ENCODE measurements at regions not wholly inside any gene's neighbourhood (a gene's known extent, or its start where the extent isn't known, plus 50 kb on each side); places are given as distances from the start of the nearest gene placed in this dataset.
"Not testable (repeated sequence)": the region's sequence is repeated elsewhere in the genome, so short reads cannot be mapped to it uniquely, and the experiment has no call there.

- no peaks in the 10 kb centered on the region for H3K9me3 ChIP-seq
- H3K4me1 ChIP-seq, result no peaks in the 10 kb centered on the region
- no peak for DNase-seq
- no peak overlapping the region for H3K4me3 ChIP-seq (ENCODE audit: low read depth, low read length)
- no peak for TF ChIP-seq CTCF (IDR thresholded peaks at IDR 0.05; ENCODE audit: low read depth, low read length)
- H3K36me3 ChIP-seq, result no peaks in the 10 kb centered on the region
- H3K27me3 ChIP-seq, result no peaks in the 10 kb centered on the region
Observed at GRCh38 chr20:53806683-53807401, 213.2 kb upstream of the ZNF217 start.

GRCh38 chr20:53805895-53806384 lies 212.3 kb upstream of the ZNF217 start:
- Histone ChIP-seq H3K27me3 (no peaks in the 10 kb centered on the region), H3K9me3 (no peaks in the 10 kb centered on the region), H3K4me3 (ENCODE audit: low read depth, low read length) (no peak overlapping the region), H3K36me3 (no peaks in the 10 kb centered on the region), H3K4me1 (no peaks in the 10 kb centered on the region)
- no peak for TF ChIP-seq CTCF (IDR thresholded peaks at IDR 0.05; ENCODE audit: low read depth, low read length)
- no peak for DNase-seq

- Histone ChIP-seq H3K9me3 (no peaks in the 10 kb centered on the region), H3K36me3 (no peaks in the 10 kb centered on the region), H3K4me1 (no peaks in the 10 kb centered on the region), H3K4me3 (ENCODE audit: low read depth, low read length) (no peak overlapping the region), H3K27me3 (no peaks in the 10 kb centered on the region)
- no peak for TF ChIP-seq CTCF (IDR thresholded peaks at IDR 0.05; ENCODE audit: low read depth, low read length)
- DNase-seq, result no peak
Observed at GRCh38 chr20:53804920-53805894, 211.6 kb upstream of the ZNF217 start.

GRCh38 chr20:53804308-53804707 lies 210.7 kb upstream of the ZNF217 start:
- not testable (repeated sequence) for H3K27me3 ChIP-seq; DNase-seq; H3K4me3 ChIP-seq (ENCODE audit: low read depth, low read length); H3K9me3 ChIP-seq; H3K36me3 ChIP-seq; H3K4me1 ChIP-seq

GRCh38 chr20:53803492-53804155 lies 210.0 kb upstream of the ZNF217 start:
- Histone ChIP-seq H3K36me3 (no peaks in the 10 kb centered on the region), H3K4me3 (ENCODE audit: low read depth, low read length) (no peak overlapping the region), H3K4me1 (no peaks in the 10 kb centered on the region), H3K9me3 (no peaks in the 10 kb centered on the region), H3K27me3 (no peaks in the 10 kb centered on the region)
- no peak for DNase-seq
- TF ChIP-seq CTCF (IDR thresholded peaks at IDR 0.05; ENCODE audit: low read depth, low read length), result no peak

- Histone ChIP-seq H3K36me3 (no peaks in the 10 kb centered on the region), H3K4me3 (ENCODE audit: low read depth, low read length) (no peak overlapping the region), H3K9me3 (no peaks in the 10 kb centered on the region), H3K27me3 (no peaks in the 10 kb centered on the region), H3K4me1 (no peaks in the 10 kb centered on the region)
- TF ChIP-seq CTCF (IDR thresholded peaks at IDR 0.05; ENCODE audit: low read depth, low read length), result no peak
- no peak for DNase-seq
Observed at GRCh38 chr20:53801609-53802370, 208.2 kb upstream of the ZNF217 start.

Measured in BE2C (cell line).